Activated CD4-positive, alpha-beta T cell treated with anti-CD3 and anti-CD28 coated beads, Interleukin-2, amount 10 ng/mL, durations not matched to agents 7 days and 5 days (primary cell): ENCODE measurements at regions not wholly inside any gene's neighbourhood (a gene's known extent, or its start where the extent isn't known, plus 50 kb on each side); places are given as distances from the start of the nearest gene placed in this dataset.
"Not testable (repeated sequence)": the region's sequence is repeated elsewhere in the genome, so short reads cannot be mapped to it uniquely, and the experiment has no call there.

Experiments used
- CTCF ChIA-PET: fragments of 350-600 bp; sonication (Branson Sonifier 250); formaldehyde crosslinking; loops from one replicate; lab custom pipeline; 2021; ENCODE audit warnings: antibody characterized with exemption; lab: Charles Lee
- POLR2A ChIA-PET: fragments of 350-600 bp; sonication (Branson Sonifier 250); formaldehyde crosslinking; loops from one replicate; lab custom pipeline; 2021; ENCODE audit warnings: antibody characterized with exemption; lab: Charles Lee
- DNase-seq: peaks from one replicate; pipeline ENCODE4 v3.0.0-alpha.2; 2020
- H3K27ac Mint-ChIP-seq: one replicate; pipeline ENCODE4 v1.8.0; 2021; ENCODE audit warnings: mild to moderate bottlenecking, moderate library complexity, mixed read lengths
- H3K27me3 Mint-ChIP-seq: one replicate; pipeline ENCODE4 v1.8.0; 2021; ENCODE audit warnings: mixed read lengths
- H3K36me3 Mint-ChIP-seq: one replicate; pipeline ENCODE4 v1.8.0; 2021; ENCODE audit warnings: low read depth, mixed read lengths
- H3K4me1 Mint-ChIP-seq: one replicate; pipeline ENCODE4 v1.8.0; 2021; ENCODE audit warnings: mixed read lengths
- H3K4me3 Mint-ChIP-seq: one replicate; pipeline ENCODE4 v1.8.0; 2021; ENCODE audit warnings: mild to moderate bottlenecking, moderate library complexity, mixed read lengths
- H3K9me3 Mint-ChIP-seq: one replicate; pipeline ENCODE4 v1.8.0; 2021; ENCODE audit warnings: mixed read lengths

DNA sequence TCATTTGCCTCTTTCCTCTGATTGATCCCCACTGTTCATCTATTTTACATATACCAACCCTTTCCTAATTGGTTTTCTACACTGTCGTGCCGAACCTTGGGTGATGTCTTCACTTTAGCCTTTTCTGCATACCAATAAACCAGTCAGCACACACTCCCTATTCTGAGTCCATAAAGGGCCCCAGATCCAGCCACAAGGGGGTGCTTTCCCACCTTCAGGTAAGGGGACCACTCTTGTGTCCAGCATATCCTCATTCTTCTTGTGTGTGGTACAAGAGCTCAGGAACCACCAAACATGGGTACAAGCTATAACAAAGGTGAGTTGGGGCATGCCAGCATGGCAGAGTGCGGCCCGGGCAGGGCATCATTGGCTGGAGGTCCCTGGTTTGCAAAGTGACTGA lies 859.8 kb downstream of the FSCB start:
- POLR2A ChIA-PET: no interaction called here
- no peaks in the 10 kb centered on the region for H3K4me1 Mint-ChIP-seq
- H3K4me3 Mint-ChIP-seq: no peak overlapping the region
- no peak overlapping the region for H3K27ac Mint-ChIP-seq
- no peak for DNase-seq
- H3K27me3 Mint-ChIP-seq: no peaks in the 10 kb centered on the region
- H3K9me3 Mint-ChIP-seq: peaks cover 16% of the 10 kb centered on the region
- no peaks in the 10 kb centered on the region for H3K36me3 Mint-ChIP-seq
- CTCF ChIA-PET: no interaction called here

DNA sequence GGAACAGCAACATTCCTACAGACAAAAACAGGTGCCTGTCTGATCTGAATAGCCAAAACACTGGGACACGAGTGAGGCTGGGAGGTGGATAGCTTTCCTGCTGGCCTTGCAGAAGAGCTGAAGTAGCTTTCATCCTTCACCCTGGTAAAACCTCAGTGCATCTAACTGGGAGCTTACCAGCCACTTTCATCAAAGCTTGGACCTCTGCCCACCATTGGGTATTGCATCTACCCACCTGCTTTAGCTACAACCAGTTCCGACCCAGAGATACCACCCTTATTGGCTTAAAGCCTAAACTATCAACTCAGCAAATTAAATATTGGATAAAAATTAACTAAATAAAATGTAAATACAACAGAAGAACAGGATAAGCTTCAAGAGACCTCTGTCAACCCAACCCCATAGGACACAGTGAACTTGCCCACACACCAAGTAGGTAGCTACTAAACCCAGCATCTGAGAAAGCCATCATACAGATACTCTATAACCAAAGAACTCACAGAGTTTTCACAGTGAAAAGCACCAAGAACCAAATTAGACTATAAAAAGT lies 866.3 kb downstream of the FSCB start:
- H3K4me3 Mint-ChIP-seq: no peak overlapping the region
- CTCF ChIA-PET: no interaction called here
- DNase-seq: no peak
- POLR2A ChIA-PET: no interaction called here
- no peaks in the 10 kb centered on the region for H3K36me3 Mint-ChIP-seq
- H3K27ac Mint-ChIP-seq: no peak overlapping the region
- peaks cover 2% of the 10 kb centered on the region for H3K9me3 Mint-ChIP-seq
- H3K4me1 Mint-ChIP-seq: no peaks in the 10 kb centered on the region
- H3K27me3 Mint-ChIP-seq: no peaks in the 10 kb centered on the region

GRCh38 chr14:43625294-43625693 lies 881.8 kb downstream of the FSCB start:
- DNase-seq: no peak
- Mint-ChIP-seq H3K27ac (no peak overlapping the region), H3K9me3 (peaks cover 8% of the 10 kb centered on the region), H3K4me1 (no peaks in the 10 kb centered on the region), H3K4me3 (no peak overlapping the region), H3K27me3 (no peaks in the 10 kb centered on the region), H3K36me3 (no peaks in the 10 kb centered on the region)
- CTCF ChIA-PET: no interaction called here
- POLR2A ChIA-PET: no interaction called here

DNA sequence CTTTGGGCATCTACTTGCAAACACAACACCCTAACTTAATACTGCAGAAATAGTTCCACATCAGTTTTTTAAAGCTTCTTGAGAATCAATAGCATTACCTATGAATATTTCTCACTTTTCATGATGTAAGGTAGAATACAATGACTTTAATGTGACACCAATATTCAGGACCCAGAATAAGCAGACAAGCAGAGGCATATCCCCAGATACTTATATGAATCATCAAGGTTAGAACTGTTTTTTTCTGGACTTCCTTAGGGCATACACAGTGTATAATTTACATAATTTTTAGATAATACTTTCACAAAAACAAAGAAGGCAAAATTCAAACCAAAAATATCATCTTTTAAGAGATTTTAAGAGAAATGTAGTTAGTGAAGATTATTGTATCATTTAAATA lies 885.8 kb downstream of the FSCB start:
- Mint-ChIP-seq H3K36me3 (no peaks in the 10 kb centered on the region), H3K4me1 (no peaks in the 10 kb centered on the region), H3K4me3 (no peak overlapping the region), H3K27ac (no peak overlapping the region), H3K27me3 (no peaks in the 10 kb centered on the region), H3K9me3 (peaks cover 5% of the 10 kb centered on the region)
- POLR2A ChIA-PET: no interaction called here
- CTCF ChIA-PET: no interaction called here
- no peak for DNase-seq

DNA sequence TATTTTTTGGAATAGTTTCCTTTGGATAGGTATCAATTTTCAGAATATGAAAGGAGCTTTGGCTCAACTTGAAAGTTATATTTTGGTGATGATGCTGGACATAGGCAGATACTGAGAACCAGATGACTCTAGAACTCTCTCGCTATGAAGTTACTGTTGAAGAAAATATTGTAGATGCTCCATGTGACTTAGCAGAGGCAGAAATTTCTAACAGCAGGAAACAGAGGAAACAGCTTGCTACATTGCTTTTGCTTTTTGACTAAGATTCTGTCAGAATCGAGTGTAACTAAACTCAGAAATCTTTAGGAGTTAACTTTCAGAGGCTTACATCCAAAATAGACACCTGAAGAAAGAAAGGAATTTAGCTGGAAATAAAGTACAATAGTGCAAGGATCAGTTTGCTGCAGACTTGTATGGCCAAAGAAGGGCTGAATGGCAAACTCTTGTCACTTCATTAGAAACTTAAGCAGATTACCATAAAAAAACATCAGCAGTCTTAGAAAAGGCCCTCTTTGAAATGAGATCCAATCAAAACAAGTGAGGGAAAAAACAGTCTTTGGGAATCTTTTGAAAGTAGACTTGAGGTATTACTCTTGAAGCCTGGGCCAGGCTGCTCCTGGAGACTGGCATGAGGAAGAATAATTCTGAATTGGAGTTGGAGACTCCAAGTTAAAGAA lies 911.8 kb downstream of the FSCB start:
- Mint-ChIP-seq H3K27me3 (no peaks in the 10 kb centered on the region), H3K9me3 (peaks cover 10% of the 10 kb centered on the region)

DNA sequence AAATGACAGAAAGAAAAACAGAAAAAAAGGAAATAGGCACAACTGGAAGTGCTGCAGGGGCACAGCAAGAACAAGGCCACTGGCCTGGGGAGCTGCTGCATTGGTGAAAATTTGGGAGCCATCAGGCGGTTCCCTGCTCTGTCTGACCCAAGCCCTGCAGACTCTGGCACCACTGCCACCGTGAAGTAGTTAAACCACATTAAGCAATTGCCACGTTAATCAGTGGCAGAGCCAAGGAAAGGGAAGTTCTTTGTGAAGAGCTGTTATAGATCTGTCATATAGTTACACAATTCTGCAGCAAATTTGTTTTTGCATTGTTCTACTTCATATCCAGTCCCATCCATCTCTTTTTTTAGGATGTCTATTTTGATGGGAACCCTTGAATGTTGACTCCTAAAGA lies 915.3 kb downstream of the FSCB start:
- CTCF ChIA-PET: no interaction called here
- POLR2A ChIA-PET: no interaction called here
- Mint-ChIP-seq H3K4me3 (no peak overlapping the region), H3K27me3 (no peaks in the 10 kb centered on the region), H3K36me3 (no peaks in the 10 kb centered on the region), H3K4me1 (no peaks in the 10 kb centered on the region), H3K9me3 (peaks cover 5% of the 10 kb centered on the region), H3K27ac (no peak overlapping the region)
- DNase-seq: no peak

More for the DNA sequence above, 911.8 kb downstream of the FSCB start:
- CTCF ChIA-PET: no interaction called here
- DNase-seq: no peak
- Mint-ChIP-seq H3K36me3 (no peaks in the 10 kb centered on the region), H3K27ac (no peak overlapping the region), H3K4me1 (no peaks in the 10 kb centered on the region), H3K4me3 (no peak overlapping the region)
- POLR2A ChIA-PET: no interaction called here

GRCh38 chr14:43587183-43587582 lies 919.9 kb downstream of the FSCB start:
- ChIA-PET CTCF (no interaction called here), POLR2A (no interaction called here)
- H3K36me3 Mint-ChIP-seq: no peaks in the 10 kb centered on the region
- no peaks in the 10 kb centered on the region for H3K27me3 Mint-ChIP-seq
- peaks cover 3% of the 10 kb centered on the region for H3K9me3 Mint-ChIP-seq
- DNase-seq: no peak
- H3K4me1 Mint-ChIP-seq: no peaks in the 10 kb centered on the region
- no peak overlapping the region for H3K4me3 Mint-ChIP-seq
- no peak overlapping the region for H3K27ac Mint-ChIP-seq

DNA sequence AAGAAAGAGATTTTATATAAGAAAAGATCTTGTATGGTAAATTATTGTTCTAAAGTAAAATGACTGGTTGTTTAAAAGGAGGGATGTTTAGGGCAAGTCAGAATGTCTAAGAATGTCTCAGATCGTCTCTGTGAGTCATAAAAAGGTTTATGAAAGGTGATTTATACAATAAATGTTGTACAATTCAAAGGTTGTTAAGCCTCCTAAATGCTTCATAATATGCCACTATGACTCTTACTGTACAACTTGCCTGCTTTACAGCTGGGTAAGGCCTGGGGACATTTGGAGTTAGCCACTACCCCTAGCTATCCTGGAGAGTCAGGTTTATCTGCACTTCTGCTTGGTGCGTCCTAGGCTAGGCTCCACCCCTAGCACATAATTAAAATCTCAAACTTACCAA lies 927.4 kb downstream of the FSCB start:
- no peak for DNase-seq
- Mint-ChIP-seq H3K27me3 (no peaks in the 10 kb centered on the region), H3K27ac (no peak overlapping the region), H3K4me1 (no peaks in the 10 kb centered on the region), H3K4me3 (no peak overlapping the region), H3K36me3 (no peaks in the 10 kb centered on the region), H3K9me3 (peaks cover 15% of the 10 kb centered on the region)
- ChIA-PET POLR2A (no interaction called here), CTCF (no interaction called here)

DNA sequence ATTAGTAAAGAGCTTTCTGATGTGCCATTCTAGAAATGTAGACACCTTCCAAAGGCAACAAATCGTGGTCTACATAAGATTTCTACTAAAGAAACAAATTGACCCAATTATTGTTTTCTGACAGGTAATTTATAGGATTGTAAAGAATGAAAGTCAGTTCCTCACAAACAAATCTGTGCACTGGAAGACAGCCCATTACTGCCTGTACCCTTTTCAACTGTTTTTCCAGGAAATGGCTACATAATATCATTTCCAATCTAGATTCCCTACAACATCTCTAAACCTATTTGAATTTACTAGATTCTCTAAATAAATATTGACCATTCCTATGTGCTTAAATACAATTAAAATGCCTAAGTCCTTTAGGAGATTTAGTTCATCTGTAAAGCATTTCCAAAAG lies 939.1 kb downstream of the FSCB start:
- ChIA-PET POLR2A (no interaction called here), CTCF (no interaction called here)
- Mint-ChIP-seq H3K4me3 (no peak overlapping the region), H3K4me1 (no peaks in the 10 kb centered on the region), H3K27me3 (no peaks in the 10 kb centered on the region), H3K9me3 (peaks cover 5% of the 10 kb centered on the region), H3K36me3 (no peaks in the 10 kb centered on the region), H3K27ac (no peak overlapping the region)
- no peak for DNase-seq

DNA sequence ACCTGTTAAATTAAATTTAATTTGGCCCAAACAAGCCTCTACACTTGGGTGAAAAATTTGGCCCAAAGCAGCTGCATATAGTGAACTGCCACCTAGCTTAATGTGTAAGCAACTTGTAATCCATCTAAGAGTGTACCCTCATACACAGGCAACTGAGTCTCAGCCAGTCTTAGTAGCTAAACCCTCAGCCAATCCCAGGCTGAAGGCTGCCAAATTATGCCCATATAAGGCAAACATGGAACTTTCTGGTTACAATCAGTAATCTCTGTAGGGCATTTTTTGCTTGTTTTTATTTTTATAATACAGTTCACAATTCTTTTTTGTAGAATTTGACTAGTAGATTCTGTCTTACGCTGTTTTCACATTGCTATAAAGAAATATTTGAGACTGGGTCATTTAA lies 958.7 kb downstream of the FSCB start:
- H3K27me3 Mint-ChIP-seq: no peaks in the 10 kb centered on the region
- no peaks in the 10 kb centered on the region for H3K4me1 Mint-ChIP-seq
- CTCF ChIA-PET: no interaction called here
- H3K4me3 Mint-ChIP-seq: no peak overlapping the region
- no peak overlapping the region for H3K27ac Mint-ChIP-seq
- POLR2A ChIA-PET: no interaction called here
- H3K36me3 Mint-ChIP-seq: no peaks in the 10 kb centered on the region
- peaks cover 4% of the 10 kb centered on the region for H3K9me3 Mint-ChIP-seq
- no peak for DNase-seq

DNA sequence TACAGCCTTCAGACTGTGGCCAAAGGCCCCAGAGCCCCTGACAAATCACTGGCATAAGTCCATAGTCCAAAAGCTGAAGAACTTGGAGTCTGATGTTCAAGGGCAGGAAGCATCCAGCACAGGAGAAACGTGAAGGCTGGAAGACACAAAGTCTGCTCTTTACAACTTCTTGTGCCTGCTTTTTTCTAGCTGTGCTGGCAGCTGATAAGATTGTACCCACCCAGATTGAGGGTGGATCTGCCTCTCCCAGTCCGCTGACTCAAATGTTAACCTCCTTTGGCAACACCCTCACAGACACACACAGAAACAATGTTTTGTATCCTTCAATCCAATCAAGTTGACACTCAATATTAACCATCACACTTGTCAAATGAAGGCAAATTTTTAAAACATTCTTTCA lies 959.5 kb downstream of the FSCB start:
- H3K36me3 Mint-ChIP-seq, CTCF ChIA-PET: not testable (repeated sequence)

GRCh38 chr14:43541356-43541755 lies 965.7 kb downstream of the FSCB start:
- H3K4me1 Mint-ChIP-seq: no peaks in the 10 kb centered on the region
- H3K36me3 Mint-ChIP-seq: no peaks in the 10 kb centered on the region
- POLR2A ChIA-PET: no interaction called here
- no peak for DNase-seq
- CTCF ChIA-PET: no interaction called here
- H3K27ac Mint-ChIP-seq: no peak overlapping the region
- peaks cover 8% of the 10 kb centered on the region for H3K9me3 Mint-ChIP-seq
- no peaks in the 10 kb centered on the region for H3K27me3 Mint-ChIP-seq
- H3K4me3 Mint-ChIP-seq: no peak overlapping the region

More for the DNA sequence above, 959.5 kb downstream of the FSCB start:
- POLR2A ChIA-PET, H3K27ac Mint-ChIP-seq, H3K9me3 Mint-ChIP-seq, H3K27me3 Mint-ChIP-seq, H3K4me1 Mint-ChIP-seq, DNase-seq, H3K4me3 Mint-ChIP-seq: not testable (repeated sequence)

DNA sequence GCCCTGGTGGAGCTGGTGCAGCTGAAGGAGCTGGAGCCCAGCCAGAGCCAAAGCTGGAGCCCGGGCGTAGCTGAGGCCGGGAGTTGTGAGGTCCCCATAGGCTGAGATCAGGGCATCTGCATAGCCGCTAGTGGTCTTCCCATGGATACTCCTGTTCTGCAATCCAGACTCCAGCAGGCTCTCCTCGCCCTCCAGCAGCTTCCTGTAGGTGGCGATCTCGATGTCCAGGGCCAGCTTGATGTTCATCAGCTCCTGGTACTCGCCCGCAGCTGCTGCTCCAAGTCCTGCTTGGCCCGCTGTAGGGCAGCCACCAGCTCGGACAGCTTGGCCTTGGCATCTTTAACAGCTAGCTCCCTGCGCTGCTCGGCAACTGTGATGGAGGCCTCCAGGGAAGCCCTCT lies 966.1 kb downstream of the FSCB start:
- Mint-ChIP-seq H3K4me3 (no peak overlapping the region), H3K4me1 (no peaks in the 10 kb centered on the region), H3K27ac (no peak overlapping the region), H3K27me3 (no peaks in the 10 kb centered on the region), H3K36me3 (no peaks in the 10 kb centered on the region), H3K9me3 (peaks cover 8% of the 10 kb centered on the region)
- CTCF ChIA-PET: no interaction called here
- POLR2A ChIA-PET: no interaction called here
- DNase-seq: no peak

- no peaks in the 10 kb centered on the region for H3K27me3 Mint-ChIP-seq
- no peaks in the 10 kb centered on the region for H3K36me3 Mint-ChIP-seq
- H3K4me3 Mint-ChIP-seq: no peak overlapping the region
- ChIA-PET CTCF (no interaction called here), POLR2A (no interaction called here)
- H3K9me3 Mint-ChIP-seq: peaks cover 14% of the 10 kb centered on the region
- no peak overlapping the region for H3K27ac Mint-ChIP-seq
- no peak for DNase-seq
- H3K4me1 Mint-ChIP-seq: no peaks in the 10 kb centered on the region
Observed at GRCh38 chr14:43539210-43539609, 967.9 kb downstream of the FSCB start.
